ENCODE measurements at regions not wholly inside any gene's neighbourhood (a gene's known extent, or its start where the extent isn't known, plus 50 kb on each side); places are given as distances from the start of the nearest gene placed in this dataset.

GRCh38 chr10:58932126-58932525, 244.3 kb upstream of the PHYHIPL start:
- H3K9me2 ChIP-seq, result no peaks in the 10 kb centered on the region
- DNase-seq, result no peak
- H4K20me1 ChIP-seq (ENCODE audit: insufficient read depth), result no peaks in the 10 kb centered on the region
- no peaks in the 10 kb centered on the region for H3K36me3 ChIP-seq (replicated peaks in 1 of 2; ENCODE audit: control insufficient read depth in 1 of 2, insufficient read depth in 2 of 2, low read length in 1 of 2)
- ChIA-PET CTCF (interaction anchor here (0.5 to 0.8 kb wide), 2 partner anchors 9 to 641 kb away, joined by 3 read pairs; no protein-coding TSS in a partner anchor), POLR2A (no interaction called here)
- no peaks in the 10 kb centered on the region; a peak in 1 of 4 replicates for H3K4me1 ChIP-seq (ENCODE audit: control insufficient read depth in 1 of 2, insufficient read depth in 2 of 2, low read depth in 1 of 2, low read length in 1 of 2)
- no peaks in the 10 kb centered on the region for H3K27me3 ChIP-seq (ENCODE audit: insufficient read depth)
- H2AFZ ChIP-seq (ENCODE audit: low read depth), result no peak overlapping the region; the same call in 1 of the 2 replicates
- WGBS (ENCODE audit: low lambda C conversion rate), result 92% methylated on average over 3 of the region's 3 CpGs
- H3K9ac ChIP-seq, result no peak overlapping the region
- H3K27ac ChIP-seq (ENCODE audit: low read depth in 2 of 2, low read length in 1 of 2), result no peak overlapping the region; a peak in 1 of 4 replicates
- H3K9me3 ChIP-seq, result no peaks in the 10 kb centered on the region
- no peak overlapping the region for H3K4me2 ChIP-seq
- TF ChIP-seq FOXM1 (IDR thresholded peaks at IDR 0.05; ENCODE audit: low read depth) (no peak), NRF1 (IDR thresholded peaks at IDR 0.05; ENCODE audit: low read depth, low read length) (no peak), EZH2phosphoT487 (IDR thresholded peaks at IDR 0.05; ENCODE audit: borderline replicate concordance, low read depth) (no peak), REST (IDR thresholded peaks at IDR 0.05; ENCODE audit: low read depth, low read length) (no peak), ZBTB33 (IDR thresholded peaks at IDR 0.05; ENCODE audit: borderline replicate concordance, low read depth) (no peak), EP300 (IDR thresholded peaks at IDR 0.05; ENCODE audit: borderline replicate concordance in 1 of 2, low read depth in 1 of 2, low read length in 1 of 2) (no peak), IRF3 (IDR thresholded peaks at IDR 0.05; ENCODE audit: low read depth, low read length) (no peak)
- H3K4me3 ChIP-seq (ENCODE audit: low read depth in 2 of 2, low read length in 1 of 2), result no peak overlapping the region
- H3K79me2 ChIP-seq (ENCODE audit: insufficient read depth), result no peaks in the 10 kb centered on the region
- no peaks in the 10 kb centered on the region for H3F3A ChIP-seq (replicated peaks; ENCODE audit: insufficient read depth)

- Histone ChIP-seq H3K36me3 (replicated peaks in 1 of 2; ENCODE audit: control insufficient read depth in 1 of 2, insufficient read depth in 2 of 2, low read length in 1 of 2) (no peaks in the 10 kb centered on the region), H3K4me1 (ENCODE audit: control insufficient read depth in 1 of 2, insufficient read depth in 2 of 2, low read depth in 1 of 2, low read length in 1 of 2) (no peaks in the 10 kb centered on the region; a peak in 1 of 4 replicates), H2AFZ (ENCODE audit: low read depth) (no peak overlapping the region), H3K4me3 (ENCODE audit: low read depth in 2 of 2, low read length in 1 of 2) (no peak overlapping the region), H3K9me3 (no peaks in the 10 kb centered on the region), H3F3A (replicated peaks; ENCODE audit: insufficient read depth) (no peaks in the 10 kb centered on the region), H3K9me2 (no peaks in the 10 kb centered on the region), H3K79me2 (ENCODE audit: insufficient read depth) (no peaks in the 10 kb centered on the region), H3K27me3 (ENCODE audit: insufficient read depth) (no peaks in the 10 kb centered on the region), H3K4me2 (no peak overlapping the region), H3K27ac (ENCODE audit: low read depth in 2 of 2, low read length in 1 of 2) (no peak overlapping the region; a peak in 1 of 4 replicates), H3K9ac (no peak overlapping the region), H4K20me1 (ENCODE audit: insufficient read depth) (no peaks in the 10 kb centered on the region)
- POLR2A ChIA-PET, result no interaction called here
- 83% methylated on average over 5 of the region's 5 CpGs for WGBS (ENCODE audit: low lambda C conversion rate)
- no peak for DNase-seq
- no peak for TF ChIP-seq GATA2 (CRISPR knock-in tag; IDR thresholded peaks at IDR 0.05)
- no peak for TF ChIP-seq EP300 (IDR thresholded peaks at IDR 0.05; ENCODE audit: borderline replicate concordance in 1 of 2, low read depth in 1 of 2, low read length in 1 of 2)
- TF ChIP-seq NFIC (IDR thresholded peaks at IDR 0.05; ENCODE audit: borderline replicate concordance), result 0 out of 2 replicates have a peak, but pooled peaks have one; percentile 10
- TF ChIP-seq RAD21 (IDR thresholded peaks at IDR 0.05; ENCODE audit: low read length), result no peak
- TF ChIP-seq GABPA (IDR thresholded peaks at IDR 0.05; ENCODE audit: low read depth), result no peak
- CTCF ChIA-PET, result interaction anchor here (0.8 kb wide), 1 partner anchor 9 kb away, joined by 3 read pairs; no protein-coding TSS in a partner anchor
These were observed 243.7 kb upstream of the PHYHIPL start for GRCh38 chr10:58932577-58933314.
